ENCODE measurements at regions not wholly inside any gene's neighbourhood (a gene's known extent, or its start where the extent isn't known, plus 50 kb on each side); places are given as distances from the start of the nearest gene placed in this dataset.

- no peak for DNase-seq
Observed at GRCh38 chr5:144581044-144581443, 410.4 kb downstream of the KCTD16 start.

- no peak for DNase-seq
Observed at GRCh38 chr5:144577676-144578075, 407.0 kb downstream of the KCTD16 start.

GRCh38 chr5:144575736-144576135 lies 405.1 kb downstream of the KCTD16 start:
- no peak for DNase-seq

GRCh38 chr5:144567421-144567780 lies 396.7 kb downstream of the KCTD16 start:
- DNase-seq, result no peak

- DNase-seq, result no peak
Observed at GRCh38 chr5:144566747-144567420, 396.2 kb downstream of the KCTD16 start.

- no peak for DNase-seq
Observed at GRCh38 chr5:144549580-144549979, 378.9 kb downstream of the KCTD16 start.

GRCh38 chr5:144548936-144549335 lies 378.3 kb downstream of the KCTD16 start:
- no peak for DNase-seq

- no peak for DNase-seq
Observed at GRCh38 chr5:144547098-144547499, 376.4 kb downstream of the KCTD16 start.

GRCh38 chr5:144538845-144539244 lies 368.2 kb downstream of the KCTD16 start:
- DNase-seq, result no peak
